CD4-positive, alpha-beta memory T cell (primary cell): ENCODE measurements at regions not wholly inside any gene's neighbourhood (a gene's known extent, or its start where the extent isn't known, plus 50 kb on each side); places are given as distances from the start of the nearest gene placed in this dataset.

Source experiments
- CTCF ChIA-PET: fragments of 350-600 bp; sonication (Branson Sonifier 250); formaldehyde crosslinking; loops from one replicate; lab custom pipeline; 2021; ENCODE audit warnings: inconsistent platforms; ENCODE audit not compliant: partially characterized antibody; lab: Charles Lee
- POLR2A ChIA-PET: fragments of 350-600 bp; sonication (Branson Sonifier 250); formaldehyde crosslinking; loops from one replicate; lab custom pipeline; 2021; ENCODE audit not compliant: partially characterized antibody; lab: Charles Lee
- DNase-seq, 5 donors: peaks; one replicate each; pipeline versions ENCODE4 v3.0.0 to v3.0.0-alpha.2; 2020 to 2022; ENCODE audit warnings: mixed read lengths in 1 of 5
- H3K27ac ChIP-seq: one replicate; pipeline ENCODE4 v1.7.0; 2013; ENCODE audit warnings: low read depth, low read length
- H3K27me3 ChIP-seq: 2 replicates; pipeline ENCODE4 v1.7.0; 2013; ENCODE audit warnings: mild to moderate bottlenecking, low read length, moderate library complexity; ENCODE audit not compliant: insufficient read depth
- H3K36me3 ChIP-seq: 2 replicates; pipeline ENCODE4 v1.7.0; 2013; ENCODE audit warnings: mild to moderate bottlenecking, low read length, moderate library complexity; ENCODE audit not compliant: insufficient read depth
- H3K4me1 ChIP-seq: 2 replicates; pipeline ENCODE4 v1.7.0; 2013; ENCODE audit warnings: mild to moderate bottlenecking, low read length, moderate library complexity; ENCODE audit not compliant: insufficient read depth
- H3K4me3 ChIP-seq, 2 donors: one replicate each; pipeline ENCODE4 v1.7.0; 2013; ENCODE audit warnings: low read length in 2 of 2, mild to moderate bottlenecking in 1 of 2
- H3K9me3 ChIP-seq, 2 donors: one replicate each; pipeline ENCODE4 v1.7.0; 2013; ENCODE audit warnings: low read length in 2 of 2, control low read depth in 1 of 2; ENCODE audit not compliant: control insufficient read depth in 1 of 2
- H3K27ac Mint-ChIP-seq, 7 donors: one replicate each; pipeline ENCODE4 v1.8.0; 2020 to 2021; ENCODE audit warnings: mixed read lengths in 7 of 7, mild to moderate bottlenecking in 6 of 7, inconsistent platforms in 3 of 7, moderate library complexity in 3 of 7
- H3K27me3 Mint-ChIP-seq, 2 donors: one replicate each; pipeline ENCODE4 v1.8.0; 2020 to 2021; ENCODE audit warnings: mixed read lengths in 2 of 2
- H3K36me3 Mint-ChIP-seq, 2 donors: one replicate each; pipeline ENCODE4 v1.8.0; 2020 to 2021; ENCODE audit warnings: mixed read lengths in 2 of 2, inconsistent platforms in 1 of 2, mild to moderate bottlenecking in 1 of 2
- H3K4me1 Mint-ChIP-seq, 4 donors: one replicate each; pipeline ENCODE4 v1.8.0; 2020 to 2021; ENCODE audit warnings: mixed read lengths in 4 of 4, mild to moderate bottlenecking in 1 of 4
- H3K4me3 Mint-ChIP-seq, 8 donors: one replicate each; pipeline ENCODE4 v1.8.0; 2020 to 2021; ENCODE audit warnings: mixed read lengths in 8 of 8, mild to moderate bottlenecking in 7 of 8, moderate library complexity in 6 of 8, inconsistent platforms in 3 of 8
- H3K9me3 Mint-ChIP-seq, 8 donors: one replicate each; pipeline ENCODE4 v1.8.0; 2020 to 2021; ENCODE audit warnings: mixed read lengths in 8 of 8, mild to moderate bottlenecking in 5 of 8, inconsistent platforms in 3 of 8, moderate library complexity in 1 of 8
- intact Hi-C: fragments of 100-400 bp; cut with micrococcal nuclease; formaldehyde crosslinking; loops from one replicate; pipeline ENCODE4 v1.15.1; 2023

DNA sequence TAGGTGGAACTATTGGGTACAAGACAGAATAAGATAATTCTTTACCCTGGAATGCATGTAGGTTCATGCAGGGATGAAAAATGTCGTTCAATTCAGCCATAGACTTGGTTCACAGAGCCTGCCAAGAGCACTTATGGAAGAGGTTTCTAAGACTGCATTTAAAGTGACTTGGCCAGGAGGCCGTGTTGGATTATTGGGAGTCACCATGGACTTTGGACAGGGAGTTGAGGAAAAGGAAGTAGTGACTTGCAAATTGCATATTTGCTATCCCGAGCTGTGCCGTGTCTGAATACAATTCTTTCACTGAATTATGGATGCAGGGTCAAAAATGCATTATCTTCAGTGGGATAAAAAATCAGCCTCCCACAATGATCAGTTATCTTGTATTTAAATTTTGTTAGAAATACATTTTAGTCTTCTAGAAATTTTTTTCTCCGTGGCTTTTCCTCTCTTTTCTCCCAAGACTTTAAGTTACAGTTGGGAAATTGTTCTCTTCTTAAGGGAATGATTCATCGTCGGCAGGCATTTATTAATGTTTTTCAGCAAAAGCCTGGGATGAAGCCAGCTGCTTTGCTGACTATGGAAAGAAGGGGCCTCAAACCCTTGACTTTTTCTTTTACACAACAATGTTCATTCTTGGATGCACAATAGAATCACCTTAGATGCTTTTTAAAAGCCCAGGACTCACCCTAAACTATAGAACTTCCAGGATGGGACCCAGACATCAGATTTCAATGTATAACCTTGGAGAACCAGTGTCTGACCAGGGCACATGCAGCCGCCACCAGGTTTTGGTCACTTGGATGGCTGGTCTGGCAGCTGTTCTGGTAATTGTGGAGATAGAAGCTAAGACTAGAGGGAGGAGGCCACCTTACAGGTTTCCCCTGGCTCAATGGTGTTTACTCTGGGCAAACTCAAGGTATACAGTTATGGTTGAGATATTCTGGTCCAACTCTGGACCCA lies 70.8 kb downstream of the FAT3 start:
- no peaks in the 10 kb centered on the region for H3K36me3 Mint-ChIP-seq
- Histone ChIP-seq H3K9me3 (no peaks in the 10 kb centered on the region), H3K4me1 (no peaks in the 10 kb centered on the region), H3K36me3 (no peaks in the 10 kb centered on the region), H3K4me3 (no peak overlapping the region), H3K27me3 (no peaks in the 10 kb centered on the region), H3K27ac (no peak overlapping the region)
- no peak overlapping the region for H3K27ac Mint-ChIP-seq
- ChIA-PET POLR2A (no interaction called here), CTCF (no interaction called here)
- DNase-seq = no peak
- H3K4me1 Mint-ChIP-seq = no peaks in the 10 kb centered on the region
- H3K9me3 Mint-ChIP-seq = peaks cover 0 to 10% (median 3%) of the 10 kb centered on the region in 8 donors
- intact Hi-C loops = no loop called here
- no peak overlapping the region for H3K4me3 Mint-ChIP-seq
- no peaks in the 10 kb centered on the region for H3K27me3 Mint-ChIP-seq

DNA sequence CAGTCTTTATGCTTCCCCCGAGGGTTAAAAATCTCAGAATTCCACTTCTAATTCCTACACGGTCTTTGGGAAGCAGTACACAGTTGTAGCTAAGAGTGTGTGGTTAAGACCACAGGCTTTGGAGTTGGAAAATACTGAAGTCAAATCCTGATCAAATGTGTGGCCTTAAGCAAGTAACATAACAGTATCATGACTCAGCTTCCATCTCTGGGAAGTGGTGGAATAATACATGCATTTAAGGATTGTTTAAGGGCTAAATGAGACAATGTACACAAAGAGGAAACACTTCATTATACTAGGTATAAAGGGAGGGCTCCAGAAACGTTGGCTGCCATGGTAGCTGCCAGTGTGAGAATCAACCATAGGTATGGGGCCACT lies 71.5 kb downstream of the FAT3 start:
- no peak overlapping the region for H3K27ac Mint-ChIP-seq
- H3K4me3 ChIP-seq = no peak overlapping the region
- no peak overlapping the region for H3K4me3 Mint-ChIP-seq
- H3K4me1 ChIP-seq = no peaks in the 10 kb centered on the region
- no peak for DNase-seq
- H3K27me3 ChIP-seq = no peaks in the 10 kb centered on the region
- H3K9me3 ChIP-seq = no peaks in the 10 kb centered on the region
- no peaks in the 10 kb centered on the region for H3K36me3 ChIP-seq
- peaks cover 0 to 10% (median 3%) of the 10 kb centered on the region in 8 donors for H3K9me3 Mint-ChIP-seq
- no peaks in the 10 kb centered on the region for H3K36me3 Mint-ChIP-seq
- intact Hi-C loops = no loop called here
- H3K27ac ChIP-seq = no peak overlapping the region
- CTCF ChIA-PET = no interaction called here
- POLR2A ChIA-PET = no interaction called here
- no peaks in the 10 kb centered on the region for H3K4me1 Mint-ChIP-seq
- no peaks in the 10 kb centered on the region for H3K27me3 Mint-ChIP-seq

DNA sequence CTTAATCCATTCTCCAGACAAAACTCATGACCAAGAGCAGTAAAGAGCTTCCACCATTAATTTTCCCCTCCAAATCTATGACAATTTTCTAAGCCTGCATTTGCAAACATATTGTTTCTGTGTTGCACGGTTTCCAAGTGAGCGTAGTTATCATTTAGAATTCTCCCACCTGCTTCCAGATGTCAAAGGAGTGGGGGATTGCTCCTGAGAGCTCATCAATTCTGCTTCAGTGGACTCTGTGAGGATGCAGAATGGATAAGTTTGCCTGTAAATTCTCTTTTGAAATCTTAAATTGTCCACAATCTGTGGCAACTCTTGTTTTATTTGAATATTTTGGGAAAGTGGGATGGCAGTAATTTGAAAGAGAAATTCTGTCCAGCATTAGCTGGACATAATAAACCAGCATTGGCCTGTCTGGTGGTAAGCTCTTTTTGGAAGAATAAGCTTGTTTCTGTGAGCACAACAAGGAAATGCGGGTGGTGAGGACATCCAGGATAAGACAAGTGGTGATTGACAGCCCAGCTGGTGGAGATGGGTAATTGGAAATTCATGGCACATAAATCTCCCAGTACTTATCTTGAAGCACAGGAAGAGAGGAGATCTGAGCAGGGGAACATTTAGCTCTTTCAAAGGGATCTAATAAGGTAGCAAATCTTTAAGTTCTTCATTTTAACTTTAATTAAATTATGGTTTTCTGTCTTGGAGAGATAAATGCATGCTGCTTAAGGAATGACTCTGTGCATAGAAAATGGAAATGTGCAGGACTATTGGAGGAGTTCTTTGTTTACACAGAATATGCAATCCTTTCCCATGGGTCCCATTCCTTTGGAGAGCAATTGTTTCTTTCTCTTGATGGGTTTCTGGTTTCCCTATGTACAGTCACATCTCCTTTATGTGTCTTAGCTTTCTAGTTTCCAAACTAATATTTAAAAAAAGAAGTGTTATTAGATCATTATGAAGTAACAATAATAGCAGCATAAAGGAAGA lies 73.2 kb downstream of the FAT3 start:
- no peaks in the 10 kb centered on the region for H3K4me1 Mint-ChIP-seq
- no peaks in the 10 kb centered on the region for H3K27me3 ChIP-seq
- H3K4me3 ChIP-seq = no peak overlapping the region
- H3K27ac Mint-ChIP-seq = no peak overlapping the region
- H3K4me3 Mint-ChIP-seq = no peak overlapping the region
- POLR2A ChIA-PET = no interaction called here
- no peaks in the 10 kb centered on the region for H3K36me3 Mint-ChIP-seq
- H3K27me3 Mint-ChIP-seq = no peaks in the 10 kb centered on the region
- no peaks in the 10 kb centered on the region for H3K36me3 ChIP-seq
- no peak overlapping the region for H3K27ac ChIP-seq
- CTCF ChIA-PET = no interaction called here
- no peaks in the 10 kb centered on the region for H3K9me3 ChIP-seq
- intact Hi-C loops = no loop called here
- H3K4me1 ChIP-seq = no peaks in the 10 kb centered on the region
- DNase-seq = no peak
- H3K9me3 Mint-ChIP-seq = peaks cover 0 to 10% (median 3%) of the 10 kb centered on the region in 8 donors

DNA sequence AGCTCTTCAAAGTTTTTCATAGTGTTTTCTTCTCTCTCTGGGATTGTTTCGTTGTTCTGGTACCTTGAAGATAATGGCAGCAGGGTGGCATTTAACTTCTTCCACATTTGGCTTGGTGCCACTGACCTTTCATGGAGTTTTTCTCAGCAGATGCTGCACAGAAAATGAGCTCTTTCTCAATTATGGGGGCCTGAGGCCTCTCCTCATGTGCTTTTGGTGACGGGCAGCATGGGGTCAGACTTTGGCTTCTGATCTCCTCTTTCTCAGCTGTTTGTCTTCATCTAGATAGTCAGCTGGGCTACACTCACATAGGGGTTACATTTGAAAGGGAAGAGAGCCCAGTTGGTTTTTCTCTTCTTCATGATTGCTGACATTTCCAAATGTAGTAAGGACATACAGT lies 76.3 kb downstream of the FAT3 start:
- no peaks in the 10 kb centered on the region for H3K27me3 Mint-ChIP-seq
- Histone ChIP-seq H3K9me3 (no peaks in the 10 kb centered on the region), H3K27me3 (no peaks in the 10 kb centered on the region), H3K27ac (no peak overlapping the region), H3K4me3 (no peak overlapping the region), H3K36me3 (no peaks in the 10 kb centered on the region), H3K4me1 (no peaks in the 10 kb centered on the region)
- no peak for DNase-seq
- no peak overlapping the region for H3K27ac Mint-ChIP-seq
- H3K36me3 Mint-ChIP-seq = no peaks in the 10 kb centered on the region
- no peak overlapping the region for H3K4me3 Mint-ChIP-seq
- ChIA-PET POLR2A (no interaction called here), CTCF (no interaction called here)
- peaks cover 0 to 3% (median 0%) of the 10 kb centered on the region in 8 donors for H3K9me3 Mint-ChIP-seq
- H3K4me1 Mint-ChIP-seq = no peaks in the 10 kb centered on the region
- intact Hi-C loops = no loop called here

DNA sequence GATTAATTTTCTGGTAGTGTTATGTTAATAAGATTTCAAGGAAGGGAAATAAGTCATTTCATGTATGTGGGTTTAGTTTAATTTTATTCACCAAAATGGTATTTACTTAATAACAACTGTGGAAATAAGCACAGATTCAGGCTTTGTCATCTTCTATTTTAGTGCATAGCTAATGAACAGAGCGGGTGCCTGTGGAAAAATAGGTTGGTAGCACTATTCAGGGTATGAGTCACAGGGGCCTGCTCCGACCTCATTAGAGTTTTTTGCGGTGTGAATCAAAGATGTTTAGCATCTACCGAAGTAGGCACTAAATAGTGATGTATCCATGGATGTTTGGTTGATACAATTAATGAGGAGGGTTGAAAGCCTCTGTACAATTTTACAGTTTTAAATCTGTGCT lies 78.2 kb downstream of the FAT3 start:
- Mint-ChIP-seq H3K36me3 (no peaks in the 10 kb centered on the region), H3K4me3 (no peak overlapping the region), H3K9me3 (peaks cover 0 to 3% (median 0%) of the 10 kb centered on the region in 8 donors), H3K27ac (no peak overlapping the region), H3K4me1 (no peaks in the 10 kb centered on the region), H3K27me3 (no peaks in the 10 kb centered on the region)
- intact Hi-C loops = no loop called here
- H3K27ac ChIP-seq = no peak overlapping the region
- no peaks in the 10 kb centered on the region for H3K4me1 ChIP-seq
- no peaks in the 10 kb centered on the region for H3K27me3 ChIP-seq
- DNase-seq = no peak
- no peak overlapping the region for H3K4me3 ChIP-seq
- no peaks in the 10 kb centered on the region for H3K36me3 ChIP-seq
- CTCF ChIA-PET = no interaction called here
- POLR2A ChIA-PET = no interaction called here
- H3K9me3 ChIP-seq = no peaks in the 10 kb centered on the region

DNA sequence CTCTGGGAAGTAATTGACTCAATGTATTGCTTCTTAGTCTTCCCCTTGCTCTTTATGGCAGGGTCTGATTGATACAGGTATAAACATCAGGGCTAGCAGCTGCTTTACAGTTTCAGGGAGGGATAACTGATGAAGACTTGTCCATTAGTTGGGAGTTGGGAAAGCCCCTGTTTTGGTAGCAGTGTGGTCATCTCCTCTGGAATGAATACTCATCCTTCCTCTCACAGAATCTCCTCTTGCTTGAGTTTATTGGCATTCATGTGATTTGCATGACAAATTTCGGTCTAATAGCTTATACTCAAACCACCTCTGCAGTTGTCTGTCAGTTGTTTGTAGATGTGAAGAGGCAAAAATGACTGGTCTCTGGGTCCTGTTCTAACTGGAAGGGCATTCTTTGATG lies 79.7 kb downstream of the FAT3 start:
- no peaks in the 10 kb centered on the region for H3K36me3 Mint-ChIP-seq
- DNase-seq = no peak
- H3K36me3 ChIP-seq = no peaks in the 10 kb centered on the region
- POLR2A ChIA-PET = no interaction called here
- CTCF ChIA-PET = no interaction called here
- intact Hi-C loops = no loop called here
- H3K27me3 ChIP-seq = no peaks in the 10 kb centered on the region
- H3K9me3 ChIP-seq = no peaks in the 10 kb centered on the region
- peaks cover 0 to 4% (median 0%) of the 10 kb centered on the region in 8 donors for H3K9me3 Mint-ChIP-seq
- H3K4me3 ChIP-seq = no peak overlapping the region
- no peaks in the 10 kb centered on the region for H3K4me1 ChIP-seq
- no peak overlapping the region for H3K4me3 Mint-ChIP-seq
- no peak overlapping the region for H3K27ac ChIP-seq
- H3K27me3 Mint-ChIP-seq = no peaks in the 10 kb centered on the region
- no peak overlapping the region for H3K27ac Mint-ChIP-seq
- no peaks in the 10 kb centered on the region for H3K4me1 Mint-ChIP-seq

DNA sequence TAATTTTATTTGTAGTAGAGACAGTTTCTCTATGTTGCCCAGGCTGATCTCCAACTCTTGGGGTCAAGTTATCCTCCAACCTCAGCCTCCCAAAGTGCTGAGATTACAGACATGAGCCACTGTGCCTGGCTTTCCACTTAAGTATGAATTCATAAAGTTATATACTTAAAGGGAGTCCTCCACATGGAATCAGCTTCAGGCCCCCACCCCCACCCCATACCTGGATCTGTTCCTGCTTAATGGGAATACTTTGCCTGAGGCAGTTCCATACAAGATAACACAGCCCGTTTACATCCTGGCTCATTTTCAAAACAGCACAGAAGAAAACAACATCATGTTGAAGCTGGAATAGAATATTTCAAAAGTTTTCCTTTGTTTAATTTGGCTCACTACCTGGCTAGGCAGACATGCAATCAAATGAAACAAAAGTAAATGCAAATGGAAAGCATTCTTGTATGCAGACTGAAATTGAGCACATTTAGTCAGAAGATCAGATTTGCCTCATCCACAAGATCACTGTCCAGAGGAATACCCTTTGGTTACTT lies 82.4 kb downstream of the FAT3 start:
- Histone ChIP-seq H3K27ac (no peak overlapping the region), H3K27me3 (no peaks in the 10 kb centered on the region), H3K36me3 (no peaks in the 10 kb centered on the region), H3K4me1 (no peaks in the 10 kb centered on the region), H3K4me3 (no peak overlapping the region), H3K9me3 (no peaks in the 10 kb centered on the region)
- H3K4me3 Mint-ChIP-seq = no peak overlapping the region
- CTCF ChIA-PET = no interaction called here
- no peak overlapping the region for H3K27ac Mint-ChIP-seq
- H3K9me3 Mint-ChIP-seq = peaks cover 0 to 5% (median 0%) of the 10 kb centered on the region in 8 donors
- no peaks in the 10 kb centered on the region for H3K36me3 Mint-ChIP-seq
- no peak for DNase-seq
- no peaks in the 10 kb centered on the region for H3K4me1 Mint-ChIP-seq
- POLR2A ChIA-PET = no interaction called here
- no peaks in the 10 kb centered on the region for H3K27me3 Mint-ChIP-seq
- intact Hi-C loops = no loop called here
